DOHH2 (cell line): ENCODE measurements at regions not wholly inside any gene's neighbourhood (a gene's known extent, or its start where the extent isn't known, plus 50 kb on each side); places are given as distances from the start of the nearest gene placed in this dataset.

Experiments
- CTCF ChIP-seq: fragments of 200-600 bp; sonication (generic); IDR thresholded peaks from one replicate; pipeline ENCODE4 v1.5.1; 2014; ENCODE audit warnings: antibody characterized with exemption, mild to moderate bottlenecking, low read depth, low read length; ENCODE audit not compliant: poor library complexity, severe bottlenecking
- EZH2phosphoT487 ChIP-seq: fragments of 200-600 bp; sonication (generic); IDR thresholded peaks from 2 replicates; pipeline ENCODE4 v1.6.1; 2017; ENCODE audit warnings: borderline replicate concordance, mild to moderate bottlenecking, antibody characterized with exemption, low read length, moderate library complexity, mixed read lengths

GRCh38 chr5:9728261-9728660 is 98.1 kb upstream of the TAS2R1 start:
- no peak for TF ChIP-seq CTCF
- no peak for TF ChIP-seq EZH2phosphoT487
